Femur (tissue), 1 donor: ENCODE measurements at regions not wholly inside any gene's neighbourhood (a gene's known extent, or its start where the extent isn't known, plus 50 kb on each side); places are given as distances from the start of the nearest gene placed in this dataset.
A peak's percentile ranks its signal among the peaks of the same experiment; 100 is the strongest.
"Not testable (repeated sequence)": the region's sequence is repeated elsewhere in the genome, so short reads cannot be mapped to it uniquely, and the experiment has no call there.

ENCODE experiments used
- DNase-seq: peaks from one replicate; pipeline ENCODE4 v3.0.0-alpha.2; 2017

DNA sequence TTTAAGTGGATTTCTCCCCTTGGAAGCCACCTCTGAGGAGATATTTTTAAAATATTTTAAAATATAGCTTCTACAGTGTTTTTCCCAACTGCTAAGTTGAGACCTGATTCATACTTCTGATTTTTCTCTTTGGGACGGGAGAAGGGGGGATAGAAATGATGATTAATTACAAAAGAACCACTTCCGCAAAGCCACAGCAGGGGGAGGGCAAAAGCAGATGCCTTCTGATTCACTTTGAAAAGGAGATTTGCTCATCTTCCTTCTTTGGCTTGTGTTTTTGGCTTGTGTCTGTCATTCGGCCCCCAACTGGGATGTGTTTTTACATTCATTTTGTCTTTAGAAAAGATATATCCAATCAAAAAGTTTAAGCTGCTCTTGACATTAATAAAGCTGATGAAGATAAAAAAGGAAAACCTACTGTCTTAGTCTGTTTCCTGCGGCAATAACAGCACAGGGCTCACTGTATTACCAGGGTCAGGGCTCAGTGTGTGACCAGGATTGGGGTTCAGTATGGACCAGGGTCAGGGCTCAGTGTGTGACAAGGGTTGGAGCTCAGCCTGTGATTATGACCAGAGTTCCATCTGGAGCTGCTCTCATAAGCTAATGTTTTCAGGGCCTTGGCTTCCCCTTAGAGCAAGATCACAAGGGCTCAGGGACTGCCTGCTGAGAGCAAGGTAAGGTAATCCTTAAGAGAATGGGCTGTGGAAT is 223.2 kb downstream of the MTHFS start:
- no peak for DNase-seq

DNA sequence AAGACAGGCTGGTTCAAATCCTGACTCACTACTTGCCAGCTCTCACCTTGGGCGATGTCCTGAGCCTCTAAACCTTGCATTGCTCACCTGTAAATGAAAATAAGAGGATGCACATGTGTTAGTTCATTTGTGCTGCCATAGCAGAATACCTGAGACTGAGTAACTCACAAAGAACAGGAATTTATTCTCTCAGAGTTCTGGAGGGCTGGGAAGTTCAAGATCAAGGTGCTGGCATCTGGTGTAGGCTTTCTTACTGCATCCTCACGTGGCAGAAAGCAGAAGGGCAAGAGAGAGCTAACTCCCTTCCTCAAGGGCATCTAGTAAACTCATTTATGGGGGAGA is 222.7 kb downstream of the MTHFS start:
- no peak for DNase-seq

- DNase-seq: no peak
Observed at GRCh38 chr15:79675982-79676381, 220.8 kb downstream of the MTHFS start.

DNA sequence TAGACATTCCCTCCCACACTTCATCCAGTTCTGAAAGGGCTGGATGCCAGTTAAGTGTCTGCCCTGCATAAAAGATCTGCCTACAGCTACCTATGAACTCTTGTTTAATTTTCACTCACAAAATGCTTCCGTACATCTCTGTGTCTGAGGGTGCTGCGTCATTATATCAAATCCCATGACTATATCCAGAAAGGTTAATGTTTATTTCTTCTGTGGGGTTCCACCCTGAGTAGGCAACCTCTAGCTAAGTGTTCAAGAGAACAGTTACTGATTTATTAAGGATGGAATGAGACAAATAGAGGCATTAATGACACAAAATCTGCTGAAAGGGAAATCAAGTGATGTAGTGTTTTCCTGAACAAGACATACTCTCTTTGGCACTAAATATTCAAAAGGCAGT is 220.2 kb downstream of the MTHFS start:
- DNase-seq: no peak

- DNase-seq: no peak
Observed at GRCh38 chr15:79677241-79677640, 219.6 kb downstream of the MTHFS start.

- no peak for DNase-seq
Observed at GRCh38 chr15:79678032-79678701, 218.6 kb downstream of the MTHFS start.

DNA sequence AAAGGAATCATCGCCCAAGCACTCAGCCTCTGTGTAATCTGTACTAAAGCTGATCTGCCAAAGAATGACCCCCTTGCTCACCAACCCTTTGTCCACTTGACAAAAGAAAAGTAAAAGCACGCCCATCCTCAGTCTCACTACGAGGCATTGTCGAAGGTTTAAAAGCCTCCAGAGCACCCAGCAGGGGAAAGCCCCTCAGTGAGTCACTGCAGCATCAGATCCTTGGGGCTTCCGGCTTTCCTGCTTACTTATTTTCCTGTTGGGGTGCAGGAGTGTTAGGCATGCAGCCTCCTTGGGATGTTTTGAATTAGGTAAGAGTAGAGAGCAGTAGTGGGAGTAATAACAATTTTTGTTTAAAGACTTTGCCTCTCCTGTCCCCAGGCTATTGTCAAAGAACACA is 216.1 kb downstream of the MTHFS start:
- DNase-seq: no peak

- DNase-seq: peak; percentile 73
Observed at GRCh38 chr15:79682285-79682684, 214.5 kb downstream of the MTHFS start.

- no peak for DNase-seq
Observed at GRCh38 chr15:79682851-79683288, 213.9 kb downstream of the MTHFS start.

DNA sequence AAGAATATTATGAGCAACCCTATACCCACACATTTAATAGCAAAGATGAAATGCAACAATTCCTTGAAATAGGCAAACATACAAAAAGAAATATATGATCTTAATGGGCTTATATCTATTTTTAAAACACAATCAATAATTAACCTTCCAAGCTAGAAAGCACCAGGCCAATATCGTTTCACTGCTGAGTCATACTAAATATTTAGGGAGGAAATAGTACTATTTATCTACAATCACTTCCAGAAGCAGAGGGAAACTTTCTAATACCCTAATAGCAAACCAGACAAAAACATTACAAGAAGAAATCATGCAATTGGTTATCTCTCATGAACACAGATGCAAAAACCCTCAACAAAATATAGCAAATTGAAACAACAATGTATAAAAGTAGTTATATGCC is 207.8 kb downstream of the MTHFS start:
- DNase-seq: no peak

DNA sequence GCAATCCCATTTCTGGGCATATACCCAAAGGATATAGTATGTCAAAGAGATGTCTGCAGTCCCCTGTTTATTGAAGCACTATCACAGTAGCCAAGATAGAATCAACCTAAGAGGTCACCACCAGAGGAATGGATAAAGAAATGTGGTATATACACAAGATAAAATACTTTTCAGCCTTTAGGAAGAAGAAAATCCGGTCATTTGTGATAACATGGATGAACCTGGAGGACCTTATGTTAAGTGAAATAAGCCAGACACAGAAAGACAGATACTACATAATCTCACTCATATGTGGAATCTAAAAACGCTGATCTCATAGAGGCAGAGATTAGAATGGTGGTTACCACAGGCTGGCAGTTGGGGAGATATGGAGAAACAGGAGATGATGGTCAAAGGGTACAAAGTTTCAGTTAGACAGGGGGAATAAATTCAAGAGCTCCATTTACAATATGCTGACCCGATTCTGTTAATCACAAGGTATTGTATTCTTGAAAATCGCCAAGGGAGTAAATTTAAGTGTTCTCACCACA is 195.8 kb downstream of the MTHFS start:
- DNase-seq: no peak

- no peak for DNase-seq
Observed at GRCh38 chr15:79702621-79703020, 194.2 kb downstream of the MTHFS start.

DNA sequence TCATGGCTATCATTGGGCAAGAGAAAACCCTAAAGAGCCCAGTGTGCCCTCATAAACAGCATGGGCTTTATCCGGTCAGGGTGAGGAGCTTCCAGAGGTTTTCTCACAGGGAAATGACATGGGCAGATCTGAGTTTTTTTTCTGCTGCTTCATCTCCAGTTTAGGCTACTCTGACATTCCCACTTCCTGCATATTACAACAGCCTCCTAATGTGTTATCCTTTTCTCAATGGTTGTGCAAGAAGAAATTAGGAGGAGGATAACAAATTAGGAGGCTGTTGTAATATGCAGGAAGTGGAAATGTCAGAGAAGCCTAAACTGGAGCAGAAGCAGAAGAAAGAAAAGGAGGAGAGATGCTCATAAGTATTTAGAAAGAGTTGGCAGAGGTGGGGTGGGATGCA is 175.6 kb downstream of the MTHFS start:
- DNase-seq: no peak

GRCh38 chr15:79724312-79724711 is 172.5 kb downstream of the MTHFS start:
- DNase-seq: no peak

GRCh38 chr15:79724804-79725203 is 172.0 kb downstream of the MTHFS start:
- DNase-seq: no peak

DNA sequence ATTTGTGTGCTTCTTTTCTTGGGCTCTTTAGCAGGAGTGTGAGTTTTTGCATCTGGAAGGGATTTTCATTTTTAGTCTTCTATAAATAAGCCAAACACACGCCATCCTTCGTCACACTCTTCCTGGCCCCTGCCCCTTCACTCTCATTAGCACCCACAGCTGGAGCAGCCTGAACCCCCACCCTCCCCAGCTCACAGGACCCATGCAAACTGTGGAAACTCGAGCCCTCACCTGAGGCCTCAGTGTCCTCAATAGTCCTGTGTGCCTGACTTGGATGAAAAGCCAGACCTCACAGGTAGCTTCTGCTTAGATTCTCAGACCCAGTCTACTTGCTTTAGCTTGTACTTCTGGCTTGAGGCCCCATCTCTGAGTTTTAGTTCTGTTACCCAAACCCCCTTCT is 167.9 kb downstream of the MTHFS start:
- no peak for DNase-seq

DNA sequence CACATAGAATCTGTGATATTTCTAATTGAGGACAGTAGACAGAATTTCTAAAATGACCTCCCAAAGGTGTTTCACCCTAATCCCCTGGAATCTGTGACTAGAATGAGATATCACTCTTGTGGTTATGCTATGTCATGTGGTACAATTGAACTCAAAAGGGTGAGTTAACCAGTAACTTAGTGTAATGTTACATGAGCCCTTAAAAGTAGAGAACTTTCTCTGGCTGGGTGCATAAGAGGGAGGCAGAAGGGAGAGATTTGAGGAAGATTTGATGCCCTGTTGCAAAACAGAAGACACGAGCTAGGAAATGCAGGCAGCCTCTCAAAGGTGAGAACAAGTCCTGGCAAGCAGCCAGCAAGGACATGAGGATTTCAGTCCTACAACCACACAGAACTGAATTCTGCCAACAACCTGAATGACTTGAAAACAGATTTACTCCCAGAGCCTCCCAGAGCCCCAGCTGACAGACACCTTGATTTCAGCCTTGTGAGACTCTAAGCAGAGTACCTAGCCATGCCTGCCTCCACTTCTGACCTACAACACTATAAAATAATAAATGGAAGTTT is 160.3 kb downstream of the MTHFS start:
- DNase-seq: no peak

DNA sequence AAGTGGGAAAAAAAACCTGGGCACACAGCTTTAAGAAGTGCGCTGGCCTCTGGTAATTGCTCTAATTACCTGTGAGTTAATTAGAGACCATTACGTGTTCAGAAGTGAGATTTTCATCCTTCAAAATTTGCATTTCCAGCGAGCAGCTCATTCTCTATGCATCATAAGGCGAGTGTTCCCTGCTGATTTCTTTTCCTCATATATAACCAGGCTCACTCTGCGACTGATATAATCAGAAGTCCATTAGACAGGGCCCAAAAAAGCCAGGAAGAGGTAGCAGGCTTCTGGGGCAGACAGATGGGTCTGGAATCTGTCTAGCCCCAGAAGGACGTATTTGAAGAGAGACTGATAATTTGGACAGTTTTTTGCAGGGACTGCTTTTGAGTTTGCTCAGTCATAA is 158.7 kb downstream of the MTHFS start:
- no peak for DNase-seq

GRCh38 chr15:79740561-79740960 is 156.3 kb downstream of the MTHFS start:
- DNase-seq: no peak

- DNase-seq: no peak
Observed at GRCh38 chr15:79743032-79743431, 153.8 kb downstream of the MTHFS start.

DNA sequence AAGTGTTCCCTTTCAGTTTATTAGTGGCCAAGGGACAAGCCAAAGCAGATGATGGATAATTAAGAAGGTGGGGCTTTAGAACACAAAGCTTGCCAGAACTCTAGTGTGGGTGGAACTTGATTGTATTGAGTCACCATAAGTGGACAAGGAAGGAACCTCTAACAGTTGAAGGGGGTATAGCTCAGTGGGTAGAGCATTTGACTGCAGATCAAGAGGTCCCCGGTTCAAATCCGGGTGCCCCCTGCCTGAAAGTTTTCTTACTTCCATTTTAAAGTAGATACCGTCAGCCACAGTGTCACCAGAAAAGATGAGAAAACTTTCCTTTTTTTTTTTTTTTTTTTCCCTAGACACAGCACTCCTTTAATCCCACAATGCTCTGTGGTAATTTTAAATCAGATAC is 152.3 kb downstream of the MTHFS start:
- not testable (repeated sequence) for DNase-seq

DNA sequence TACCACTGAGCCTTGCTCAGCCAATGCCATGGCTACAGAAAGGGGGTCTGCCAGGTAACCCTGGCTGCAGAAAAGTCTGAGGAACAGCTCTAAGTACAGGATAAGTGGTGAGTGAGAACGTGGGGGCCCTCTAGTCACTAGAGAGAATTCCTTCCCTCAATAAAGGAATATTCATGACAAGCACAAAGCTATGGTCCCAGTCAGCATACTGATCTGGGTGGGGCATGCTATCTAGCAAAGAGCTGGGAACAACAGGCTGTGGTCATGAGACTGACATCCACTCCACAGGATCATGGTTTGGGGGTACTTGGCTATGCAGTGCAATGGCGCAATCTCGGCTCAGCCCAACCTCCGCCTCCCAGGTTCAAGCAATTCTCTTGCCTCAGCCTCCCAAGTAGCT is 140.4 kb downstream of the MTHFS start:
- DNase-seq: no peak

DNA sequence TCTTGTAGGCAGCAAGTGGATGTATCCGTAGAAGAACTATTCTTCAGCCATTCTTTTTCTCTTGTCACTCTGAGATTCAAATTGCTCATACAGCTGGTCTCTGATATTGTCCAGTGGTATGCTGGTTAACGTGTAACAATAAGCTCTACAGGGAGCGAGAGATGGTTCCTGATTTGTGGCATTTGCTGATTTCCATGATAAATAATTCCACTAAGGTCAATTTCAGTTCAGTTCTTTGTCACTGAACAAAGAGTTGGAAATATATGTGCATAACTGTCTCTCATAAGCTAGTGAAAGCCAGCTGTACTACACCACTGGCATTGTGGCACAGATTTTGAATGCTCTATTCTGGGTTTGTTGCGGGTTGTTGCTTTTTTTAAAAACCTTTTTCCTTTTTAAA is 131.7 kb downstream of the MTHFS start:
- no peak for DNase-seq

- DNase-seq: no peak
Observed at GRCh38 chr15:79769069-79769481, 127.7 kb downstream of the MTHFS start.
